ENCODE measurements at regions not wholly inside any gene's neighbourhood (a gene's known extent, or its start where the extent isn't known, plus 50 kb on each side); places are given as distances from the start of the nearest gene placed in this dataset.

DNA sequence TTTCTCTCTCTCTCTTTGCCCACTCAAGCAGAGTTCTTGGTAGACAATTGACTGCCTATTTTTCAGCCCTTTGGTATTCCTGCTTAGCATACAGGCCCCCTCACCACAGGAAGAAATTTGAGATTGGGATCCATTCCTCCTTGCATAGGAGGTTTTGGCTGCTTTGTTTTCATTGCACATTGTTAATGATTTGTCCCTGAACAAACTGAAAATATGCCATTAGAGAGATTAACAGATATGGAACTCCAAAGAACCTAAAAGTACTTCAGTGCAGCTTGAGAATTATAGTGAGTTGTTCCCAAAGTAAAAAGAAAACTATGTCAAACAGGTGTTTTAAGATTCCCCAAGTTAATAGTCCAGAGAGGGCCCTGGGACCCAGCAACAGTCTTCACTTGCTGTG, 200.0 kb downstream of the TTLL7 start:
- no peak for TF ChIP-seq Cebpa-rat (IDR thresholded peaks at IDR 0.05)
- H3K27ac ChIP-seq, result no peak overlapping the region
- no peaks in the 10 kb centered on the region for H3K4me1 ChIP-seq
- H3K9me3 ChIP-seq (replicated peaks in 1 of 11), result no peaks in the 10 kb centered on the region
- no peak overlapping the region for H3K4me2 ChIP-seq
- H3K27me3 ChIP-seq, result no peaks in the 10 kb centered on the region
- H3K4me3 ChIP-seq, result no peak overlapping the region
- H3K9ac ChIP-seq, result no peak overlapping the region
- no peaks in the 10 kb centered on the region for H4K20me1 ChIP-seq
- no peaks in the 10 kb centered on the region for H3K36me3 ChIP-seq

- Histone ChIP-seq H4K20me1 (no peaks in the 10 kb centered on the region), H3K4me1 (peaks cover 0 to 13% (median 0%) of the 10 kb centered on the region in 10 experiments; a peak in 4 of 20 replicates), H3K4me2 (no peak overlapping the region), H3K9me3 (replicated peaks in 1 of 11) (no peaks in the 10 kb centered on the region), H3K27ac (no peak overlapping the region), H3K4me3 (no peak overlapping the region), H3K36me3 (no peaks in the 10 kb centered on the region), H3K27me3 (no peaks in the 10 kb centered on the region), H3K9ac (no peak overlapping the region)
- no peak for TF ChIP-seq Cebpa-rat (IDR thresholded peaks at IDR 0.05)
Measured at GRCh38 chr1:83796409-83796808, 202.5 kb downstream of the TTLL7 start.

- no peak overlapping the region for H3K4me3 ChIP-seq
- H3K4me2 ChIP-seq, result no peak overlapping the region
- no peaks in the 10 kb centered on the region for H3K27me3 ChIP-seq
- no peaks in the 10 kb centered on the region for H3K36me3 ChIP-seq
- H4K20me1 ChIP-seq, result no peaks in the 10 kb centered on the region
- TF ChIP-seq Cebpa-rat (IDR thresholded peaks at IDR 0.05), result no peak
- no peak overlapping the region for H3K9ac ChIP-seq
- H3K9me3 ChIP-seq (replicated peaks in 1 of 11), result no peaks in the 10 kb centered on the region
- no peak overlapping the region for H3K27ac ChIP-seq
- H3K4me1 ChIP-seq, result peaks cover 0 to 16% (median 0%) of the 10 kb centered on the region in 10 experiments; a peak in 4 of 20 replicates
Measured at GRCh38 chr1:83794384-83794783, 204.5 kb downstream of the TTLL7 start.

- H3K27me3 ChIP-seq, result no peaks in the 10 kb centered on the region
- H3K36me3 ChIP-seq, result no peaks in the 10 kb centered on the region
- peak overlapping the region in 1 of 11 experiments; percentile 20; a peak in 1 of 22 replicates for H3K9ac ChIP-seq
- H3K4me1 ChIP-seq, result peaks cover 0 to 16% (median 0%) of the 10 kb centered on the region in 10 experiments; a peak in 4 of 20 replicates
- H3K9me3 ChIP-seq (replicated peaks in 1 of 11), result no peaks in the 10 kb centered on the region
- no peak overlapping the region for H3K4me3 ChIP-seq
- no peak for TF ChIP-seq Cebpa-rat (IDR thresholded peaks at IDR 0.05)
- no peaks in the 10 kb centered on the region for H4K20me1 ChIP-seq
- peak overlapping the region in 3 of 11 experiments; percentile 32 to 71 (median 58); a peak in 3 of 22 replicates for H3K27ac ChIP-seq
- H3K4me2 ChIP-seq, result peak overlapping the region in 2 of 11 experiments; percentile 54 to 56; a peak in 4 of 22 replicates
Measured at GRCh38 chr1:83791821-83792437, 207.0 kb downstream of the TTLL7 start.

- TF ChIP-seq Cebpa-rat (IDR thresholded peaks at IDR 0.05), result no peak
- Histone ChIP-seq H3K36me3 (no peaks in the 10 kb centered on the region), H3K9ac (no peak overlapping the region), H3K27me3 (no peaks in the 10 kb centered on the region), H3K9me3 (replicated peaks in 1 of 11) (no peaks in the 10 kb centered on the region), H4K20me1 (no peaks in the 10 kb centered on the region), H3K4me1 (peaks cover 0 to 16% (median 0%) of the 10 kb centered on the region in 10 experiments; a peak in 4 of 20 replicates), H3K4me2 (no peak overlapping the region), H3K4me3 (no peak overlapping the region), H3K27ac (no peak overlapping the region)
Measured at GRCh38 chr1:83790446-83790845, 208.5 kb downstream of the TTLL7 start.

- Histone ChIP-seq H3K27ac (no peak overlapping the region), H4K20me1 (no peaks in the 10 kb centered on the region), H3K4me3 (no peak overlapping the region), H3K27me3 (no peaks in the 10 kb centered on the region), H3K36me3 (no peaks in the 10 kb centered on the region), H3K4me1 (peaks cover 0 to 13% (median 0%) of the 10 kb centered on the region in 10 experiments; a peak in 4 of 20 replicates), H3K4me2 (no peak overlapping the region), H3K9me3 (replicated peaks in 1 of 11) (peaks cover 0 to 11% (median 0%) of the 10 kb centered on the region in 11 experiments; a peak in 5 of 22 replicates), H3K9ac (no peak overlapping the region)
- no peak for TF ChIP-seq Cebpa-rat (IDR thresholded peaks at IDR 0.05)
Measured at GRCh38 chr1:83787246-83787998, 211.5 kb downstream of the TTLL7 start.

GRCh38 chr1:83781667-83782066, 217.3 kb downstream of the TTLL7 start:
- no peaks in the 10 kb centered on the region for H3K36me3 ChIP-seq
- no peak overlapping the region for H3K9ac ChIP-seq
- H4K20me1 ChIP-seq, result no peaks in the 10 kb centered on the region
- no peaks in the 10 kb centered on the region for H3K4me1 ChIP-seq
- TF ChIP-seq Cebpa-rat (IDR thresholded peaks at IDR 0.05), result no peak
- no peak overlapping the region for H3K27ac ChIP-seq
- no peak overlapping the region for H3K4me2 ChIP-seq
- peaks cover 0 to 11% (median 0%) of the 10 kb centered on the region in 11 experiments; a peak in 5 of 22 replicates for H3K9me3 ChIP-seq (replicated peaks in 1 of 11)
- H3K4me3 ChIP-seq, result no peak overlapping the region
- H3K27me3 ChIP-seq, result no peaks in the 10 kb centered on the region

- Histone ChIP-seq H3K9ac (no peak overlapping the region), H3K36me3 (no peaks in the 10 kb centered on the region), H3K27me3 (no peaks in the 10 kb centered on the region), H3K4me3 (no peak overlapping the region), H3K4me1 (no peaks in the 10 kb centered on the region), H3K9me3 (replicated peaks in 1 of 11) (peaks cover 0 to 11% (median 0%) of the 10 kb centered on the region in 11 experiments; a peak in 5 of 22 replicates), H3K4me2 (no peak overlapping the region), H4K20me1 (no peaks in the 10 kb centered on the region), H3K27ac (no peak overlapping the region)
- no peak for TF ChIP-seq Cebpa-rat (IDR thresholded peaks at IDR 0.05)
Measured at GRCh38 chr1:83779565-83779964, 219.4 kb downstream of the TTLL7 start.

DNA sequence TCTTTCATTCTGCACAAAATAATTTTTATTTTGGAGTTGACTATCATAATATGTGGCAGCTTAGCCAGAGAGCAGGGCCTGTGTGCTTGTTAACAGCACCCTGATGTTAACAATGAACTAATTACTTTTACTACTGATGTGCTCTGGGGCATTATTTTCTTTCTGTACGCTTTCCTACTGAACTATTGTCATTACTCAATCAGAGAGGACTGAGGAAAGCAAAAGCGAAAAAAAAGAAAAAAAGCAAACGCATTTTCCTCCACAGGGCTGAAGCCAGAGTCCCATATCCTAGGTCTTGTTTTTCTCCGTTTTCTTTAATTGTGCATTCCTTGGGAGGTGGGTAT, 221.2 kb downstream of the TTLL7 start:
- no peak for TF ChIP-seq Cebpa-rat (IDR thresholded peaks at IDR 0.05)
- no peaks in the 10 kb centered on the region for H3K9me3 ChIP-seq (replicated peaks in 1 of 11)
- H4K20me1 ChIP-seq, result no peaks in the 10 kb centered on the region
- H3K4me2 ChIP-seq, result no peak overlapping the region
- H3K4me1 ChIP-seq, result no peaks in the 10 kb centered on the region
- H3K27ac ChIP-seq, result no peak overlapping the region
- H3K27me3 ChIP-seq, result no peaks in the 10 kb centered on the region
- H3K36me3 ChIP-seq, result no peaks in the 10 kb centered on the region
- H3K9ac ChIP-seq, result no peak overlapping the region
- no peak overlapping the region for H3K4me3 ChIP-seq
